HEK293 (cell line): ENCODE measurements at regions not wholly inside any gene's neighbourhood (a gene's known extent, or its start where the extent isn't known, plus 50 kb on each side); places are given as distances from the start of the nearest gene placed in this dataset.

Experiments used
- CTCF ChIA-PET: fragments of 350-600 bp; formaldehyde crosslinking; extraction: SDS; loops from one replicate; lab custom pipeline; 2021; ENCODE audit warnings: antibody characterized with exemption; lab: Yijun Ruan, JAX
- POLR2A ChIA-PET: fragments of 300-600 bp; formaldehyde crosslinking; extraction: SDS; loops from one replicate; lab custom pipeline; 2020; ENCODE audit warnings: antibody characterized with exemption, inconsistent platforms; lab: Yijun Ruan, JAX
- H3K27ac ChIP-seq: fragments of 200-500 bp; sonication (Bioruptor generic); 2 replicates; pipeline ENCODE4 v1.5.1; 2014; ENCODE audit warnings: low read depth, low read length, control low read depth, inconsistent platforms; ENCODE audit errors: extremely low read depth
- H3K36me3 ChIP-seq, 2 experiments: fragments of 200-500 bp in 1 of 2; sonication (Bioruptor generic) in 1 of 2; 1 replicate in 1 of 2; 2 replicates in 1 of 2; pipeline ENCODE4 v1.5.1; 2014 to 2017; ENCODE audit warnings: inconsistent platforms in 2 of 2, low read length in 2 of 2; ENCODE audit not compliant: control insufficient read depth in 2 of 2, insufficient read depth in 1 of 2
- H3K4me1 ChIP-seq: fragments of 200-500 bp; sonication (Bioruptor generic); 2 replicates; pipeline ENCODE4 v1.5.1; 2014; ENCODE audit warnings: mild to moderate bottlenecking, low read length, inconsistent platforms; ENCODE audit not compliant: control insufficient read depth, insufficient read depth
- H3K4me3 ChIP-seq: 2 replicates; pipeline ENCODE4 v1.5.1; 2011; ENCODE audit warnings: low read depth, mild to moderate bottlenecking, control low read depth, low read length, moderate library complexity
- H3K9me3 ChIP-seq: fragments of 200-500 bp; sonication (Bioruptor generic); 2 replicates; pipeline ENCODE4 v1.5.1; 2014; ENCODE audit warnings: low read depth, low read length, inconsistent platforms; ENCODE audit not compliant: control insufficient read depth, insufficient read depth
- HOXC10 ChIP-seq: sonication (generic); formaldehyde crosslinking; IDR thresholded peaks from 2 replicates; pipeline ENCODE4 v1.8.1; 2023; ENCODE audit warnings: mild to moderate bottlenecking, missing genetic modification reagents
- KLF9 ChIP-seq: fragments of 450-650 bp; formaldehyde crosslinking; IDR thresholded peaks from 2 replicates; pipeline ENCODE4 v1.5.1; 2016; ENCODE audit warnings: missing biosample characterization, missing genetic modification characterization, low read depth
- MEIS1 ChIP-seq: sonication (generic); formaldehyde crosslinking; IDR thresholded peaks from 2 replicates; pipeline ENCODE4 v1.8.1; 2022; ENCODE audit warnings: missing genetic modification reagents, mild to moderate bottlenecking, borderline replicate concordance
- OVOL3 ChIP-seq: fragments of 450-650 bp; formaldehyde crosslinking; IDR thresholded peaks from 2 replicates; pipeline ENCODE4 v1.5.1; 2016; ENCODE audit warnings: missing biosample characterization, missing genetic modification characterization
- SCRT2 ChIP-seq: fragments of 450-650 bp; formaldehyde crosslinking; IDR thresholded peaks from 2 replicates; pipeline ENCODE4 v1.5.1; 2016; ENCODE audit warnings: missing biosample characterization, missing genetic modification characterization
- ZFP37 ChIP-seq: fragments of 450-650 bp; formaldehyde crosslinking; IDR thresholded peaks from 2 replicates; pipeline ENCODE4 v1.5.1; 2016; ENCODE audit warnings: missing biosample characterization, missing genetic modification characterization
- ZNF140 ChIP-seq: fragments of 450-650 bp; formaldehyde crosslinking; IDR thresholded peaks from 2 replicates; pipeline ENCODE4 v1.5.1; 2016; ENCODE audit warnings: missing biosample characterization, missing genetic modification characterization
- ZNF366 ChIP-seq: fragments of 450-650 bp; formaldehyde crosslinking; conservative IDR thresholded peaks from 2 replicates; pipeline ENCODE4 v1.5.1; 2016; ENCODE audit warnings: missing biosample characterization, missing genetic modification characterization
- ZNF391 ChIP-seq: fragments of 450-650 bp; formaldehyde crosslinking; IDR thresholded peaks from 2 replicates; pipeline ENCODE4 v1.5.1; 2016; ENCODE audit warnings: low read depth, missing biosample characterization, missing genetic modification characterization, borderline replicate concordance
- ZNF473 ChIP-seq: fragments of 450-650 bp; formaldehyde crosslinking; IDR thresholded peaks from 2 replicates; pipeline ENCODE4 v1.5.1; 2017; ENCODE audit warnings: missing biosample characterization, missing genetic modification characterization
- ZNF558 ChIP-seq: fragments of 450-650 bp; formaldehyde crosslinking; IDR thresholded peaks from 2 replicates; pipeline ENCODE4 v1.5.1; 2016; ENCODE audit warnings: missing biosample characterization, missing genetic modification characterization
- ZNF571 ChIP-seq: fragments of 450-650 bp; formaldehyde crosslinking; IDR thresholded peaks from 2 replicates; pipeline ENCODE4 v1.5.0; 2017; ENCODE audit warnings: missing biosample characterization, missing genetic modification characterization
- TF ChIP-seq, protein P1 (sequence below): fragments of 450-650 bp; formaldehyde crosslinking; optimal IDR thresholded peaks from 2 replicates; pipeline ENCODE3; 2016; ENCODE audit warnings: missing biosample characterization, mild to moderate bottlenecking, missing genetic modification characterization
- TF ChIP-seq, protein P2 (sequence below): fragments of 450-650 bp; formaldehyde crosslinking; IDR thresholded peaks from 2 replicates; pipeline ENCODE4 v1.5.1; 2017; ENCODE audit warnings: missing biosample characterization, missing genetic modification characterization
- TF ChIP-seq, protein P3 (sequence below): fragments of 450-650 bp; formaldehyde crosslinking; IDR thresholded peaks from 2 replicates; pipeline ENCODE4 v1.5.1; 2017; ENCODE audit warnings: missing biosample characterization, missing genetic modification characterization
- TF ChIP-seq, protein P4 (sequence below): fragments of 450-650 bp; formaldehyde crosslinking; IDR thresholded peaks from 2 replicates; pipeline ENCODE4 v1.5.1; 2016; ENCODE audit warnings: missing biosample characterization, missing genetic modification characterization
- TF ChIP-seq, protein P5 (sequence below): fragments of 450-650 bp; formaldehyde crosslinking; IDR thresholded peaks from 2 replicates; pipeline ENCODE4 v1.5.1; 2016; ENCODE audit warnings: missing biosample characterization, missing genetic modification characterization

DNA sequence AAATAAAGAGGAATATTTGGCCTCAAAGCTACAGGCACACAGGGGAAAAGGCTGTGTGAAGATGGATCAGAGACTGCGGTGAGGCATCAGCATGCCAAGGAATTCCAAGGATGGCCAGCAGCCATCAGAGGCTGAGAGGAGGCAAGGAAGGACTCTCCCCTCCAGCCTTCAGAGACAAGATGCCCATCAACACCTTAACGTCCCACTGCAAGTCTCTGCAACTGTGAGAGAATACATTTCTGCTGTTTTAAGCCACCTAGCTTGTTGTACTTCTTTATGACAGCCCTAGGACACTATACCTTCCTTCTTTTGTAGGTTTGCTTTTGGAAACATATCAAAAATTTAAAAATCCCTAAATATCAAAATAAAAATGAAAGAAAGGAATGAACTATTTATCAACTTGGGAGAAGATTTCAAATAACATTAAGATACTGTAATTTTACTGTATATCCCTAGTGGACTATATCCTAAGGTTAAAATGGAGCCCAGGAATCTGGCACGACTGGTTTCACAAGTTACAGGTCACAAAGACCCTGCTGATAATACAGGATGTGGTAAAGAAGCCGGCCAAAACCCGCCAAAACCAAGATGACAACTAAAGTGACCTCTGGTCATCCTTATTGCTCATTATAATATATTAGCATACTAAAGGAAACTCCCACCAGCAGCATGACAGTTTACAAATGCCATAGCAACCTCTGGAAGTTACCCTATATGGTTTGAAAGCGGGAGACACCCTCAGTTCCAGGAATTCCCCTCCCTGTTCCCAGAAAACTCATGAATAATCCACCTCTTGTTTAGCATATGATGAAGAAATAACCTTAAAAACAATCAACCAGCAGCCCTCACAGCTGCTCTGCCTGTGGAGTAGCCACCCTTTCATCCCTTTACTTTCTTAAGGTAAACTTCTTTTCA, 185.2 kb downstream of the AVL9 start (continued):
- TF ChIP-seq ZNF366 (no peak), SCRT2 (tag by site-specific recombination) (no peak), ZFP37 (tag by site-specific recombination) (no peak)

DNA sequence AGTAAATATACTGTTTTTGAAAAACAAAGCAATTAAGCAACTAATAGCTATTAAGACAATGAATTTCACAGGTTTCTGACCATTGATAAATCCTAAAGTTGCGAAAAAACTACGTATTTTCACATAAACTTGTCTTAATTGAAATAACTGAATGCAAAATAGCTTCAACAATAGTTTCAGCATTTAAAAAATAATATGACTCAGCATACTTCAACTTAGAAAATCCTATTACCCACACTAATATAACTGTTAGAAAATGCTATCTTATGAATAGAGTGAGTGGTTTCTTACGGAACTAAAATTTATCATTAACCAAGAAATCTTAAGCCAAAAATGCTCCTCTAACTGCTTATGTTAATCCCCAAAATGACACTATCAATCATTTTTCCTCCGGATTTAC, 183.9 kb downstream of the AVL9 start:
- ChIA-PET CTCF (interaction anchor here (0.6 to 0.9 kb wide), 2 partner anchors 42 to 431 kb away, joined by 3 read pairs; no protein-coding TSS in a partner anchor), POLR2A (no interaction called here)
- Histone ChIP-seq H3K4me3 (no peak overlapping the region), H3K36me3 (no peaks in the 10 kb centered on the region), H3K4me1 (no peaks in the 10 kb centered on the region), H3K27ac (no peak overlapping the region), H3K9me3 (no peaks in the 10 kb centered on the region)
- TF ChIP-seq, protein P1, sequence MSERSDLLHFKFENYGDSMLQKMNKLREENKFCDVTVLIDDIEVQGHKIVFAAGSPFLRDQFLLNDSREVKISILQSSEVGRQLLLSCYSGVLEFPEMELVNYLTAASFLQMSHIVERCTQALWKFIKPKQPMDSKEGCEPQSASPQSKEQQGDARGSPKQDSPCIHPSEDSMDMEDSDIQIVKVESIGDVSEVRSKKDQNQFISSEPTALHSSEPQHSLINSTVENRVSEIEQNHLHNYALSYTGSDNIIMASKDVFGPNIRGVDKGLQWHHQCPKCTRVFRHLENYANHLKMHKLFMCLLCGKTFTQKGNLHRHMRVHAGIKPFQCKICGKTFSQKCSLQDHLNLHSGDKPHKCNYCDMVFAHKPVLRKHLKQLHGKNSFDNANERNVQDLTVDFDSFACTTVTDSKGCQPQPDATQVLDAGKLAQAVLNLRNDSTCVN (tag by site-specific recombination) = no peak
- TF ChIP-seq SCRT2 (tag by site-specific recombination) (no peak), ZNF571 (tag by site-specific recombination) (no peak), ZNF391 (tag by site-specific recombination) (no peak), ZNF473 (no peak), KLF9 (tag by site-specific recombination) (no peak), MEIS1 (CRISPR knock-in tag) (no peak), OVOL3 (tag by site-specific recombination) (no peak), ZNF140 (tag by site-specific recombination) (no peak), ZNF558 (tag by site-specific recombination) (no peak), HOXC10 (CRISPR knock-in tag) (no peak)
- TF ChIP-seq, protein P2, sequence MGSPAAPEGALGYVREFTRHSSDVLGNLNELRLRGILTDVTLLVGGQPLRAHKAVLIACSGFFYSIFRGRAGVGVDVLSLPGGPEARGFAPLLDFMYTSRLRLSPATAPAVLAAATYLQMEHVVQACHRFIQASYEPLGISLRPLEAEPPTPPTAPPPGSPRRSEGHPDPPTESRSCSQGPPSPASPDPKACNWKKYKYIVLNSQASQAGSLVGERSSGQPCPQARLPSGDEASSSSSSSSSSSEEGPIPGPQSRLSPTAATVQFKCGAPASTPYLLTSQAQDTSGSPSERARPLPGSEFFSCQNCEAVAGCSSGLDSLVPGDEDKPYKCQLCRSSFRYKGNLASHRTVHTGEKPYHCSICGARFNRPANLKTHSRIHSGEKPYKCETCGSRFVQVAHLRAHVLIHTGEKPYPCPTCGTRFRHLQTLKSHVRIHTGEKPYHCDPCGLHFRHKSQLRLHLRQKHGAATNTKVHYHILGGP = no peak
- TF ChIP-seq, protein P3, sequence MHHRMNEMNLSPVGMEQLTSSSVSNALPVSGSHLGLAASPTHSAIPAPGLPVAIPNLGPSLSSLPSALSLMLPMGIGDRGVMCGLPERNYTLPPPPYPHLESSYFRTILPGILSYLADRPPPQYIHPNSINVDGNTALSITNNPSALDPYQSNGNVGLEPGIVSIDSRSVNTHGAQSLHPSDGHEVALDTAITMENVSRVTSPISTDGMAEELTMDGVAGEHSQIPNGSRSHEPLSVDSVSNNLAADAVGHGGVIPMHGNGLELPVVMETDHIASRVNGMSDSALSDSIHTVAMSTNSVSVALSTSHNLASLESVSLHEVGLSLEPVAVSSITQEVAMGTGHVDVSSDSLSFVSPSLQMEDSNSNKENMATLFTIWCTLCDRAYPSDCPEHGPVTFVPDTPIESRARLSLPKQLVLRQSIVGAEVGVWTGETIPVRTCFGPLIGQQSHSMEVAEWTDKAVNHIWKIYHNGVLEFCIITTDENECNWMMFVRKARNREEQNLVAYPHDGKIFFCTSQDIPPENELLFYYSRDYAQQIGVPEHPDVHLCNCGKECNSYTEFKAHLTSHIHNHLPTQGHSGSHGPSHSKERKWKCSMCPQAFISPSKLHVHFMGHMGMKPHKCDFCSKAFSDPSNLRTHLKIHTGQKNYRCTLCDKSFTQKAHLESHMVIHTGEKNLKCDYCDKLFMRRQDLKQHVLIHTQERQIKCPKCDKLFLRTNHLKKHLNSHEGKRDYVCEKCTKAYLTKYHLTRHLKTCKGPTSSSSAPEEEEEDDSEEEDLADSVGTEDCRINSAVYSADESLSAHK = no peak
- TF ChIP-seq, protein P4, sequence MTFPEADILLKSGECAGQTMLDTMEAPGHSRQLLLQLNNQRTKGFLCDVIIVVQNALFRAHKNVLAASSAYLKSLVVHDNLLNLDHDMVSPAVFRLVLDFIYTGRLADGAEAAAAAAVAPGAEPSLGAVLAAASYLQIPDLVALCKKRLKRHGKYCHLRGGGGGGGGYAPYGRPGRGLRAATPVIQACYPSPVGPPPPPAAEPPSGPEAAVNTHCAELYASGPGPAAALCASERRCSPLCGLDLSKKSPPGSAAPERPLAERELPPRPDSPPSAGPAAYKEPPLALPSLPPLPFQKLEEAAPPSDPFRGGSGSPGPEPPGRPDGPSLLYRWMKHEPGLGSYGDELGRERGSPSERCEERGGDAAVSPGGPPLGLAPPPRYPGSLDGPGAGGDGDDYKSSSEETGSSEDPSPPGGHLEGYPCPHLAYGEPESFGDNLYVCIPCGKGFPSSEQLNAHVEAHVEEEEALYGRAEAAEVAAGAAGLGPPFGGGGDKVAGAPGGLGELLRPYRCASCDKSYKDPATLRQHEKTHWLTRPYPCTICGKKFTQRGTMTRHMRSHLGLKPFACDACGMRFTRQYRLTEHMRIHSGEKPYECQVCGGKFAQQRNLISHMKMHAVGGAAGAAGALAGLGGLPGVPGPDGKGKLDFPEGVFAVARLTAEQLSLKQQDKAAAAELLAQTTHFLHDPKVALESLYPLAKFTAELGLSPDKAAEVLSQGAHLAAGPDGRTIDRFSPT (tag by site-specific recombination) = no peak
- TF ChIP-seq, protein P5, sequence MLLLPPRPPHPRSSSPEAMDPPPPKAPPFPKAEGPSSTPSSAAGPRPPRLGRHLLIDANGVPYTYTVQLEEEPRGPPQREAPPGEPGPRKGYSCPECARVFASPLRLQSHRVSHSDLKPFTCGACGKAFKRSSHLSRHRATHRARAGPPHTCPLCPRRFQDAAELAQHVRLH (tag by site-specific recombination) = no peak
